GM21423 (cell line): ENCODE measurements at regions not wholly inside any gene's neighbourhood (a gene's known extent, or its start where the extent isn't known, plus 50 kb on each side); places are given as distances from the start of the nearest gene placed in this dataset.
A peak's percentile ranks its signal among the peaks of the same experiment; 100 is the strongest.
"Not testable (repeated sequence)": the region's sequence is repeated elsewhere in the genome, so short reads cannot be mapped to it uniquely, and the experiment has no call there.

Experiments used
- ATAC-seq: cut with Tn5 transposase; IDR thresholded peaks from one replicate; pipeline ENCODE4 v1.9.1; 2021; ENCODE audit warnings: mild to moderate bottlenecking, moderate library complexity; ENCODE audit not compliant: unreplicated experiment

GRCh38 chr3:7999384-7999783, 502.2 kb upstream of the LMCD1 start:
- no peak for ATAC-seq

GRCh38 chr3:8001307-8001706, 500.3 kb upstream of the LMCD1 start:
- ATAC-seq: no peak

- no peak for ATAC-seq
Observed at GRCh38 chr3:8001712-8002111, 499.9 kb upstream of the LMCD1 start.

GRCh38 chr3:8011902-8012301, 489.7 kb upstream of the LMCD1 start:
- ATAC-seq: no peak

GRCh38 chr3:8020047-8020841, 481.4 kb upstream of the LMCD1 start:
- ATAC-seq: no peak

- ATAC-seq: no peak
Observed at GRCh38 chr3:8027954-8028353, 473.7 kb upstream of the LMCD1 start.

- no peak for ATAC-seq
Observed at GRCh38 chr3:8050283-8050682, 451.3 kb upstream of the LMCD1 start.

GRCh38 chr3:8052659-8053058, 449.0 kb upstream of the LMCD1 start:
- ATAC-seq: no peak

GRCh38 chr3:8068135-8068534, 433.5 kb upstream of the LMCD1 start:
- ATAC-seq: not testable (repeated sequence)

- no peak for ATAC-seq
Observed at GRCh38 chr3:8069471-8069870, 432.2 kb upstream of the LMCD1 start.

- no peak for ATAC-seq
Observed at GRCh38 chr3:8070011-8070410, 431.6 kb upstream of the LMCD1 start.

- not testable (repeated sequence) for ATAC-seq
Observed at GRCh38 chr3:8074740-8075139, 426.9 kb upstream of the LMCD1 start.

GRCh38 chr3:8077126-8077525, 424.5 kb upstream of the LMCD1 start:
- ATAC-seq: no peak

GRCh38 chr3:8080464-8080863, 421.2 kb upstream of the LMCD1 start:
- no peak for ATAC-seq

- ATAC-seq: no peak
Observed at GRCh38 chr3:8085498-8085897, 416.1 kb upstream of the LMCD1 start.

- no peak for ATAC-seq
Observed at GRCh38 chr3:8087951-8088350, 413.7 kb upstream of the LMCD1 start.

GRCh38 chr3:8094415-8094814, 407.2 kb upstream of the LMCD1 start:
- no peak for ATAC-seq

GRCh38 chr3:8095724-8096123, 405.9 kb upstream of the LMCD1 start:
- no peak for ATAC-seq

GRCh38 chr3:8097690-8098089, 403.9 kb upstream of the LMCD1 start:
- ATAC-seq: no peak

GRCh38 chr3:8103954-8104353, 397.7 kb upstream of the LMCD1 start:
- no peak for ATAC-seq

- ATAC-seq: no peak
Observed at GRCh38 chr3:8106921-8107320, 394.7 kb upstream of the LMCD1 start.

GRCh38 chr3:8110966-8111798, 390.4 kb upstream of the LMCD1 start:
- peak; percentile 99 for ATAC-seq
